Stimulated activated naive CD8-positive, alpha-beta T cell treated with anti-CD3 and anti-CD28 coated beads, Interleukin-15, Interleukin-2, amounts not matched to agents 100 ng/mL and 50 ng/mL, for 24 hours (primary cell): ENCODE measurements at regions not wholly inside any gene's neighbourhood (a gene's known extent, or its start where the extent isn't known, plus 50 kb on each side); places are given as distances from the start of the nearest gene placed in this dataset.

Experiments used
- H3K27ac Mint-ChIP-seq: one replicate; pipeline ENCODE4 v1.8.0; 2021; ENCODE audit warnings: mild to moderate bottlenecking, mixed read lengths
- H3K27me3 Mint-ChIP-seq: one replicate; pipeline ENCODE4 v1.8.0; 2021; ENCODE audit warnings: mixed read lengths
- H3K36me3 Mint-ChIP-seq: one replicate; pipeline ENCODE4 v1.8.0; 2021; ENCODE audit warnings: low read depth, mixed read lengths
- H3K4me1 Mint-ChIP-seq: one replicate; pipeline ENCODE4 v1.8.0; 2021; ENCODE audit warnings: low read depth, mixed read lengths
- H3K4me3 Mint-ChIP-seq: one replicate; pipeline ENCODE4 v1.8.0; 2021; ENCODE audit warnings: mild to moderate bottlenecking, mixed read lengths
- H3K9me3 Mint-ChIP-seq: one replicate; pipeline ENCODE4 v1.8.0; 2021; ENCODE audit warnings: mixed read lengths

- Mint-ChIP-seq H3K4me1 (no peaks in the 10 kb centered on the region), H3K27me3 (no peaks in the 10 kb centered on the region), H3K4me3 (no peak overlapping the region), H3K27ac (no peak overlapping the region), H3K36me3 (no peaks in the 10 kb centered on the region), H3K9me3 (no peaks in the 10 kb centered on the region)
Measured at GRCh38 chr2:104784264-104784663, 69.7 kb upstream of the POU3F3 start.

GRCh38 chr2:104786204-104786603 is 67.7 kb upstream of the POU3F3 start:
- Mint-ChIP-seq H3K27me3 (peaks cover 4% of the 10 kb centered on the region), H3K36me3 (no peaks in the 10 kb centered on the region)

DNA sequence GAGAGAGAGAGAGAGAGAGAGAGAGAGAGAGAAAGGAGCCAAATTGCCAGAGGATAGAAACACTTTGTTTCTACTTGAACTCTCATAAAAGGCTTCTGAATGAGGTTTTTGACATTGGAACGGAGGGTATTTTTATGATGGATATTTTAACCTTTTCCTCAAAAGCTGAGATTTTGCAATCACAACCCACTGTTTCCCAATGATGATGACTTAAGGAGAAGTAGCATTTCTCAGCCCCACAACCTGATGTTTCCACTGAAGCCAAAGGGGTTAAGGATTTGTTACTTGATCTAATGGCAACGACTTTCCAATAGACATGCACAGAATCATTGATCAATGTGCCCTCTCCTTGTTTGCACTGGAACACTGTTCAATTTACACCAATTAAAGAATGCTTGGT is 67.1 kb upstream of the POU3F3 start:
- H3K4me3 Mint-ChIP-seq: no peak overlapping the region
- H3K36me3 Mint-ChIP-seq: no peaks in the 10 kb centered on the region
- H3K9me3 Mint-ChIP-seq: no peaks in the 10 kb centered on the region
- no peak overlapping the region for H3K27ac Mint-ChIP-seq
- H3K27me3 Mint-ChIP-seq: peaks cover 4% of the 10 kb centered on the region
- no peaks in the 10 kb centered on the region for H3K4me1 Mint-ChIP-seq

More at GRCh38 chr2:104786204-104786603, 67.7 kb upstream of the POU3F3 start:
- no peak overlapping the region for H3K4me3 Mint-ChIP-seq
- H3K27ac Mint-ChIP-seq: no peak overlapping the region
- no peaks in the 10 kb centered on the region for H3K9me3 Mint-ChIP-seq
- no peaks in the 10 kb centered on the region for H3K4me1 Mint-ChIP-seq

GRCh38 chr2:104787298-104788065 is 66.4 kb upstream of the POU3F3 start:
- H3K4me1 Mint-ChIP-seq: no peaks in the 10 kb centered on the region

GRCh38 chr2:104788742-104789455 is 65.0 kb upstream of the POU3F3 start:
- Mint-ChIP-seq H3K4me3 (no peak overlapping the region), H3K4me1 (no peaks in the 10 kb centered on the region), H3K27me3 (peaks cover 5% of the 10 kb centered on the region), H3K27ac (no peak overlapping the region), H3K9me3 (no peaks in the 10 kb centered on the region), H3K36me3 (no peaks in the 10 kb centered on the region)

More at GRCh38 chr2:104787298-104788065, 66.4 kb upstream of the POU3F3 start:
- no peak overlapping the region for H3K27ac Mint-ChIP-seq
- no peaks in the 10 kb centered on the region for H3K9me3 Mint-ChIP-seq
- H3K36me3 Mint-ChIP-seq: no peaks in the 10 kb centered on the region
- H3K4me3 Mint-ChIP-seq: no peak overlapping the region
- peaks cover 4% of the 10 kb centered on the region for H3K27me3 Mint-ChIP-seq

- Mint-ChIP-seq H3K27ac (no peak overlapping the region), H3K27me3 (peaks cover 7% of the 10 kb centered on the region), H3K4me3 (no peak overlapping the region), H3K9me3 (no peaks in the 10 kb centered on the region), H3K4me1 (no peaks in the 10 kb centered on the region), H3K36me3 (no peaks in the 10 kb centered on the region)
Measured at GRCh38 chr2:104790100-104790811, 63.7 kb upstream of the POU3F3 start.

DNA sequence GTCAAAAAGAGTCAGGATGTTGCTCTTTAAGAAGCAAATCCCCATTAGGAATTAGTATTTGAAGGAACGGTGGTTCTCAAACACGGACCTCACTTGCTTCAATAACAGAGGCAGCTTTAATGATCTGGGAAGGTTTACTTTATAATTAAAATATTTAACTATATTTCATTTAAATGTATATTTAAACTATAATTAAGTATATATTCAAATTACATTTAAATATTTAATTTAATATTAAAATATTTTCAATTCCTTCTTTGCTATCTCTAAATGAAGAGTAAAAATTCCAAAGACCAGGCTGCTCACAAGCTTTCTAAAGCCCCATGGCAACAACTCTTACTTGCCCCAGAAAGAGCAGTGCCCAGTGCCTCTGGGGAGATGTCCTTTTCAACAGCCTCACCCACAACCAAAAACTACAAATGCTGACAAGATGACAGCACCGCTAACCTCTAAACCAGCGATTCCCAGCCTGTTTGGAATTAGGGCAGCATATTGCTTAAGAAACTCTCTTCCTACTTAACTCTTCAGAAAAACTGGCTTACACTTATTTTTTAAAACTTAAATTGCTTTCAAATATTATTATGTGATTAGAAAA is 62.9 kb upstream of the POU3F3 start:
- no peaks in the 10 kb centered on the region for H3K4me1 Mint-ChIP-seq
- no peaks in the 10 kb centered on the region for H3K36me3 Mint-ChIP-seq
- H3K27me3 Mint-ChIP-seq: peaks cover 7% of the 10 kb centered on the region
- H3K9me3 Mint-ChIP-seq: no peaks in the 10 kb centered on the region
- H3K4me3 Mint-ChIP-seq: no peak overlapping the region
- no peak overlapping the region for H3K27ac Mint-ChIP-seq

DNA sequence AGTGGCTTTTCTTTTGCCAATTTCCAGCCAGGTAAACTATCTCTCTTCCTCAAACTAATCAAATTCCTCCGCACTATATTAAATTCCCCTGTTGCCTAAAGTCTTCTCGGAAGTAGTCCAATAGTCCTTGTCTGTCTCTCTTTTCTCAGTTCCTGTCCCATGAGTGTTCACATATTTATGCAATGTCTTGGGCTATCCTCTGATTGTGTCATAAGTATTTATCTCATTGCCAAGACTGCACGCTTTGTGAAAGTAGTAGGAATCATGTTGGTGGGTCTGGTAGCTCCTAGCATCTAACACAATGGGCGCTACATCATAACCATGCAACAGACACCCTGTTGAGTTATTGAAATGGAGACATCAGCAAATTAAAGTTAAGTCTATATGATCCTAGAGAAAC is 59.9 kb upstream of the POU3F3 start:
- no peaks in the 10 kb centered on the region for H3K9me3 Mint-ChIP-seq
- no peak overlapping the region for H3K27ac Mint-ChIP-seq
- H3K27me3 Mint-ChIP-seq: peaks cover 7% of the 10 kb centered on the region
- no peaks in the 10 kb centered on the region for H3K36me3 Mint-ChIP-seq
- H3K4me3 Mint-ChIP-seq: no peak overlapping the region
- H3K4me1 Mint-ChIP-seq: no peaks in the 10 kb centered on the region

DNA sequence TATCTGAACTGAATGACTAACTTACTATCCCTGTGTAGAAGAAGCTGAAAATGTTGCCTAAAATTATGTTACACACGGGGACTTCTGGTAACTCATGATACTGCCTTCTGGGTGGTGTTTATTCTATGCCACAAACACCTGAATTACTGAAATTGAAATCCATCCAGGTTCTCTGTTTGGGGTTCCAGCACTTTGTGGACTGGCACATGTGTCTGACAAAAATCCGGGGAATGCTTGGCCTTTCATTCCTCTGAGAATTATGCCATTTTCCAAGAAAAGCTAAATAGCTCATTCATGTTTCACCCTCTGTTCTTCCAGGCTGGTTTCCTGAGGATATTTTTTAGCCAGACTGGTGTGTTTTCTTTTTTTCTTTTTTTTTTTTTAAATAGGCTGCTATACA is 59.5 kb upstream of the POU3F3 start:
- Mint-ChIP-seq H3K4me3 (no peak overlapping the region), H3K4me1 (no peaks in the 10 kb centered on the region), H3K27me3 (peaks cover 6% of the 10 kb centered on the region), H3K9me3 (no peaks in the 10 kb centered on the region), H3K27ac (no peak overlapping the region), H3K36me3 (no peaks in the 10 kb centered on the region)
